ENCODE measurements at regions not wholly inside any gene's neighbourhood (a gene's known extent, or its start where the extent isn't known, plus 50 kb on each side); places are given as distances from the start of the nearest gene placed in this dataset.

DNA sequence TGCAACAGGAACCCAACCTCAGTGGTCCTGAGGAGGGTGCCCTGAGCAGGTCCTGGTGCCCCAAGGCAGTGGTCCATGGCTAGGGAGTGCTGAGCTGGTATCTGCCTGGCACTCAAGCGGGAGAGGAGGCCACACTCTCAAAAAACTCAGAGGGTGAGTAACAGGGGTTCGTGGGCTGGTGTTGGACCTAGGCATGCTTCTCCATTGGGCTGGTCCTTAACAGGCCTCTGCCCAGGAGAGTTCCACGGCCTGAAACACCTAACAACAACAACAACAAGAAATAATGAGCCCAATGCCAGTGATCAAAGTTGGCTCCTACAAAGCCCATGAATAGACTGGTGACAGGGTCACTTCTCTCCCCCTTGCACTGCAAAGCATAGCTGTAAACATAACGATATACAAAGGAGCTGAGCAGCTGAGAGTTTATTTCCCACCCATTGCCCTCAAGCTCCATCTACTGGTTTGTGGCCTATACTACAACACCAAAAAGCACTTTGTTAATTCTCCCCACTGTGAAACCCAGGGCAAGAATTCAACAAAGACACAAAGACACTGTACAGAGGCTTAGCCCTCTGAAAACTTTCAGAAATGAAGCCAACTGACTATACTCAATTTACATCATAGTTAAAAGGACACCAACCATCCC lies 736.1 kb upstream of the ADGRL3 start:
- TF ChIP-seq, protein P1, sequence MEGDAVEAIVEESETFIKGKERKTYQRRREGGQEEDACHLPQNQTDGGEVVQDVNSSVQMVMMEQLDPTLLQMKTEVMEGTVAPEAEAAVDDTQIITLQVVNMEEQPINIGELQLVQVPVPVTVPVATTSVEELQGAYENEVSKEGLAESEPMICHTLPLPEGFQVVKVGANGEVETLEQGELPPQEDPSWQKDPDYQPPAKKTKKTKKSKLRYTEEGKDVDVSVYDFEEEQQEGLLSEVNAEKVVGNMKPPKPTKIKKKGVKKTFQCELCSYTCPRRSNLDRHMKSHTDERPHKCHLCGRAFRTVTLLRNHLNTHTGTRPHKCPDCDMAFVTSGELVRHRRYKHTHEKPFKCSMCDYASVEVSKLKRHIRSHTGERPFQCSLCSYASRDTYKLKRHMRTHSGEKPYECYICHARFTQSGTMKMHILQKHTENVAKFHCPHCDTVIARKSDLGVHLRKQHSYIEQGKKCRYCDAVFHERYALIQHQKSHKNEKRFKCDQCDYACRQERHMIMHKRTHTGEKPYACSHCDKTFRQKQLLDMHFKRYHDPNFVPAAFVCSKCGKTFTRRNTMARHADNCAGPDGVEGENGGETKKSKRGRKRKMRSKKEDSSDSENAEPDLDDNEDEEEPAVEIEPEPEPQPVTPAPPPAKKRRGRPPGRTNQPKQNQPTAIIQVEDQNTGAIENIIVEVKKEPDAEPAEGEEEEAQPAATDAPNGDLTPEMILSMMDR (IDR thresholded peaks at IDR 0.05; ENCODE audit: insufficient read depth, low read depth, low read length) = peak; percentile 57
- TF ChIP-seq EZH2 (IDR thresholded peaks at IDR 0.05; ENCODE audit: insufficient read depth, low read length) = no peak

Measured in astrocyte (in vitro differentiated cells and primary cell).